Kidney tubule cell (primary cell): ENCODE measurements at regions not wholly inside any gene's neighbourhood (a gene's known extent, or its start where the extent isn't known, plus 50 kb on each side); places are given as distances from the start of the nearest gene placed in this dataset.

ENCODE experiments used
- DNase-seq: peaks from one replicate; pipeline ENCODE4 v3.0.0-alpha.2; 2018; ENCODE audit warnings: low spot score

- DNase-seq: no peak
Measured at GRCh38 chr16:60810250-60810649, 1226.0 kb downstream of the CDH8 start.

DNA sequence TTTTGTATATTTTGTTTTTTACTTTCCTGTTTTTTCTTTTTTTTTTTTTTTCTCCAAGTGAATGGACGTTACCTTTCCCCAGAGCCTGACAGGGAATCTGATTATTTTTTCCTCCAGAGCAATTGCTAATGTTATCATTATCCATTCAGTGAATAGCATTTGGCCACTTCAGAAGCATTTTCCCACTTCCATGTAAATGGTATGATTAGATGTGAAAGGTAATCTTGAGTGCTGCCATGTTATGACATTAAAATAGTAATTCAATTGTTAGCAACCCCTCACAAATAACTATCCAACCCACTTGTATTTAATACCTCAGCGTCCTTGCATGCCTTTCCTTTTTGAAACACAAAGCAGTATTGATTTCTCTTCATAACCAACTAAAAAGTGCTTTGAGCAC is 1243.8 kb downstream of the CDH8 start:
- DNase-seq: no peak

- DNase-seq: peak; percentile 37
Measured at GRCh38 chr16:60788631-60789030, 1247.6 kb downstream of the CDH8 start.

GRCh38 chr16:60776281-60776680 is 1260.0 kb downstream of the CDH8 start:
- no peak for DNase-seq

- DNase-seq: no peak
Measured at GRCh38 chr16:60771138-60771537, 1265.1 kb downstream of the CDH8 start.

DNA sequence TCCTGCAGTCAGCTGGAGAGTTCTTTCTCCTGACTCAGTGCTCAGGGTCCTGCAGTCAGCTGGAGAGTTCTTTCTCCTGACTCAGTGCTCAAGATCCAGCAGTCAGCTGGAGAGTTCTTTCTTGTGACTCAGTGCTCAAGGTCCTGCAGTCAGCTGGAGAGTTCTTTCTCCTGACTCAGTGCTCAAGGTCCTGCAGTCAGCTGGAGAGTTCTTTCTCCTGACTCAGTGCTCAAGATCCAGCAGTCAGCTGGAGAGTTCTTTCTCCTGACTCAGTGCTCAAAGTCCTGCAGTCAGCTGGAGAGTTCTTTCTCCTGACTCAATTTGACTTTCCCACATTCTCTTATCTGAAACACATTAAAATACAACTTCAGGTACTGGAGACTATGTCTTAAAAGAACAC is 1265.9 kb downstream of the CDH8 start:
- DNase-seq: peak; percentile 22

DNA sequence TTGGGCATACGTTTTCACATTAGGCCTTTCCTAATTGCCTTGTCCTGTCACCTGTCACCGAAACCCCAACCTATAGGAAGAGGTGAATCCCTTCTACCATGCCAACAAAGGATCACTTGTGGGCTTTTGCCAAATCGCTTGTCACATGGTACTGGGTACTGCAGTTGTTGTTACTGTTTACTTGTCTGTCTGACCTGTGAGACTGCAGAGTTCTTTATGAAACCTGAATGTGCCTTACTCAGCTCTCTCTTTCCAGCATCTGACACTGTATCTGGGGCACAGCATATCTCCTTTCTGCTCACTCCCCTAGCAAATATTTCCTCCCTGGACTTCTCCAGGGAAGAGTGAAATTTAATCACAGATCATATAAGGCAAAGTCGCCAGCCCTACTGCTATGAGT is 1272.4 kb downstream of the CDH8 start:
- DNase-seq: no peak

GRCh38 chr16:60755907-60756306 is 1280.3 kb downstream of the CDH8 start:
- no peak for DNase-seq

- no peak for DNase-seq
Measured at GRCh38 chr16:60748366-60748765, 1287.9 kb downstream of the CDH8 start.

GRCh38 chr16:60744198-60744597 is 1292.0 kb downstream of the CDH8 start:
- no peak for DNase-seq

DNA sequence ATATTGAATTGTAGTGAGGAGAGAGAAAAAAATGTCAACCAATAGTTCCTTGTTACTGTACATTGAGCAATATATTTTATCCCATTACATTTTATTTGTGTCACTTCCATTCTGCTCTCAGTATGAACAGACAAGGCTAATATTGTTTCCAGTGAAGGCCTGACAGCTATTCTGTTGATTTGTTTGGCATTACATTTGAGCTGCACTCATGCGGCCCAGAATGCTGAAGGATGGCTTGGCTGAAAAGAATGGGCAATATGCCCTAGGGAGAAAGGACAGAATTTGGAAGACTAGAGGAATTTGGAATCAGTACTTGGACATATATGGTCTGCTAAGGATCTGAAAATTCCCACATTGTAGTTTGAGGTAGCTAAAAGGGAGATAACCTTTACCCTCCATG is 1294.4 kb downstream of the CDH8 start:
- DNase-seq: no peak

- no peak for DNase-seq
Measured at GRCh38 chr16:60739737-60740683, 1296.2 kb downstream of the CDH8 start.

GRCh38 chr16:60731329-60732050 is 1304.7 kb downstream of the CDH8 start:
- no peak for DNase-seq

GRCh38 chr16:60729051-60729450 is 1307.2 kb downstream of the CDH8 start:
- no peak for DNase-seq

DNA sequence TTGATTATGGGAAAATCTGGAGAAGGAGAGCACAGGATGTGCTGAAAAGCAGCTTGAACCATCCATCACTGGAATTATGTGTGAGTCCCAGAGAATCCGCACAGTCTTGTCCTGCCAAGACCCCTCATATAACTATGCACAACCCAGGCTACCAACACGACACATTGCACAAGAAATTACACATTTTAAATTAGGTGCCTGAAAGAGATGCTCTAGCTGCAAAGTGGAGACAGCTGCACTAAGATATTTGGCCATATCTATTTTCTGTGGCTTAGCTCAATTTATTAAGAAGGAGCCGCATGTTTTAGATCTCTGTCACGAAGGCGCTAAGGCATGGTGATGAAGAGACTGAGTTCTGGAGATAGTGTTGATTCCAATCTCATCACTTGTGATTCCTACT is 1308.4 kb downstream of the CDH8 start:
- DNase-seq: no peak

DNA sequence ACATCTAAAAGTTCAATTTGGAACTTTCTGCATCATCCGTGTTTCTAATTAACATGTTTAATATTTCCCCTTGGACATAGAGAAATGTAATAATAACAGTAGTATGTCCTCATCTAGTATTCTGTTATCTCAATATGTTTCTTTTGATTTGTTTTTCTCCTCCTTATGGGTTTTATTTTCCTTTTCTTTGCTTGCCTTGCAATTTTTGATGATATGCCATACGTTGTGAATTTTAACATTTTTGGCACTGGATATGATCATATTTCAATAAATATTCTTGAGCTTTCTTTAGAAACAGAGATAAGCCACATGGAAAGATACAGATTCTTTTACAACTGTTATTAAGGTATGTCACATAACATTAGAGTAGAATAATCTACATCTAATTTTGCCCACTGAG is 1316.2 kb downstream of the CDH8 start:
- no peak for DNase-seq

- DNase-seq: no peak
Measured at GRCh38 chr16:60717808-60718207, 1318.4 kb downstream of the CDH8 start.

DNA sequence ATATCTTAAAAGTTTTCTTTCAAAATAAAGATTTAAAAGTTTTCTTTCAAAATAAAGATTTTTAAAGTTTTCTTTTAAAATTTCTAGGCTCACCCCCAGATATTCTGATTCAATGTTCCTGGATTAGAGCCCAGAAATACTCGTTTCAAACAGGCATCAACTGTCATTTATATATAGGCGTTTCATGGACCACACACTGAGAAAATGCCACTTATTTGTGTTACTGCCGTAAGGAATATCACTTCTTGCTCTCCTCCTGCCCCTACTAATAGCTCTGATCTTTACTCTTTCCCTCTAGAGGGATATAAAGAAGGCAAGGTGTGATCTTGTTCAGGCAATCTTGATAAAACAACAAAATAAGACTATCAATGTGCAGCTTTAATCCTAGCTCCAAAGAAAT is 1324.1 kb downstream of the CDH8 start:
- no peak for DNase-seq

- DNase-seq: no peak
Measured at GRCh38 chr16:60704726-60705125, 1331.5 kb downstream of the CDH8 start.

GRCh38 chr16:60703096-60703495 is 1333.1 kb downstream of the CDH8 start:
- DNase-seq: no peak

DNA sequence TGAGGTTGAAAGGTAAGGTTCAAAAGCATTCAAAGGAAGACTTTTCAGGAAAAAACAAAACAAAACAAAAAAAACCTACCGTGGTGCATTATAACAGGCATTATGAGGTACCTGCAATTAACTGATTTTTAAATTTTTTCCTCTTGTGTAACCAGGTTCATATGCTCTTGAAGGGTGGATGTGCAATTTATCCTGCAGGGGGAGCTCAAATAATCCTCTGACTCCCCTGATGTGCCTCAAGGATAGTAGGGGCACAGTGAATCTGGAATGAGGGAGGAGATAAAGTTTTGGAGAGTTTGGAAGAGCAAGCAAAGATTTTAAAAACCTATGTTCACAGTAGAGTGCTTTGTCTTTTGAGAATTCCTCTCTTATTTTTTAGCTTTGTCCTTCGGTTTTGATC is 1349.4 kb downstream of the CDH8 start:
- no peak for DNase-seq

GRCh38 chr16:60684002-60684401 is 1352.2 kb downstream of the CDH8 start:
- DNase-seq: no peak

GRCh38 chr16:60682219-60682618 is 1354.0 kb downstream of the CDH8 start:
- no peak for DNase-seq
